ENCODE measurements at regions not wholly inside any gene's neighbourhood (a gene's known extent, or its start where the extent isn't known, plus 50 kb on each side); places are given as distances from the start of the nearest gene placed in this dataset.

DNA sequence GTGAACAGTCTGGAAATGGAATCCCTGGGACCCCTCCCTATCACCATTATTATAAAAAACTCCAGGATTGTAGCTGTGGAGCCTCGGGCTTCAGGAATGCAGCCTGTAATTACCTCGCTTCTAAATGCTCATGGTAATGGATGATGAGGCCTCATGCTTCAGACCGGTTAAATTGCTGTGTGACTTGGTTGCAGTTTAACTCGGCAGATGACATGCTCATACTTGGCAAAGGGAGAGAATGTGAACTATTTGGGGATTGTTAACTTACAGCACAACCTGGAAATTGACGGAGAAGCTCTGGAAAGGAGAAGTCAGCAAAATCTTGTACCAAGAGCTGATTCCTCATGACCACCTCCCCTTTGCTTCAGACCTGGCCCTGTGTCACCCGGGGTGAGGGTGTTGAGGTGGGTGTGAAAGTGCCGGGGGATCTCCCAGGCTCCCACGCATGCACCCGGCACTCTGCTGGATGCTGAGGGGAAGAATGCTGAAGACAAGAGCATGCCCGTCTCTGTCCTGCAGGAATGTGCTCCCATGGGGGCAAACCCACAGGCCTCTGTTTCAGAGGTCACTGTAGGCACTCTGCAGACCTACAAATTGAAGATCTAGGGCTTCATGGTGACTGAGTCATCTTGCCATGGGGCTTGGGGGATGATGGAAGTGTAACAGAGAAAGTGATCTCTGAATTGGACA is 364.8 kb downstream of the RPS6KC1 start:
- TF ChIP-seq POLR2A (IDR thresholded peaks at IDR 0.05; ENCODE audit: low read depth, low read length) (no peak), POLR2AphosphoS5 (IDR thresholded peaks at IDR 0.05; ENCODE audit: low read depth, low read length) (no peak), TAF1 (IDR thresholded peaks at IDR 0.05; ENCODE audit: borderline replicate concordance, low read depth, low read length) (no peak)

Data from GM12892 (cell line).